ENCODE measurements at regions not wholly inside any gene's neighbourhood (a gene's known extent, or its start where the extent isn't known, plus 50 kb on each side); places are given as distances from the start of the nearest gene placed in this dataset.

DNA sequence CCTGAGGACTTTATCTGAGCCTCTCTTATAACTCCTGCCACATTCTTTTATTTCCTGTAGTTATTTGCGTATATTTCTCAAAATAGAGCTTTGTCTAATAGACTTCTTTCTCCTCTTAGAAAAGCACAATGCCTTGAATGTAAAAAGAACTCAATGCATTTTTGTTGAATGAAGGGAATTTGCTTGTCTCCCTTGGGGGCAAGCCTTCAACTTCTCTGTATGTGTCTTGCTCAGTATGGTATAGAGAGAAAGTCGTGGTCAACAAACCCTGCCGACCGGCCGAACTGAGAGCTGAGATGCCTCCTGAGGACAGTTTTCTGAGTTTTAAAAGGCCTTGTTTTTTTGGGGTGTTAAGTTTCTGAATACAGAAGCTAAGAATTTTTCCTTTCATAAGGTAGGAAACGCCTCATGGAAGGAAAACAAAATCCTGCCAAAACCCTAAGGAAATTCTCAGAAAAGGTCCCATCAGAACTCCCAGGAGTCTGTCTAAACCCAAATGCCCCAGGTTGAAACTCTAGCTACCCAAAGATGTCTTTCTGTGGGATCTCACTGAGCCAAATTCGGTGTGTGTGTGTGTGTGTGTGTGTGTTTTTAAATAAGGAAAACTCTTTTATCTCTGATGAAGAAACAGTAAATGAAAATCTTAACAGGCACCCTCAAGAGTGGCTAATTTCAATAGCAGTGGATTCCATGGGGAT lies 136.6 kb downstream of the C12orf75 start:
- Histone ChIP-seq H3K4me1 (ENCODE audit: control insufficient read depth, insufficient read depth, low read length) (peaks cover 6% of the 10 kb centered on the region), H3K27me3 (ENCODE audit: control insufficient read depth, insufficient read depth, low read length, poor library complexity, severe bottlenecking) (no peaks in the 10 kb centered on the region), H3K36me3 (ENCODE audit: control insufficient read depth, insufficient read depth, low read length) (no peaks in the 10 kb centered on the region), H3K27ac (ENCODE audit: insufficient read depth, low read depth, low read length, poor library complexity, severe bottlenecking) (no peak overlapping the region), H3K4me3 (ENCODE audit: insufficient read depth, low read depth, low read length) (no peak overlapping the region), H3K9me3 (ENCODE audit: control insufficient read depth, low read length) (no peaks in the 10 kb centered on the region)
- 30 to 33% methylated on average over 6 to 7 of the region's 7 CpGs for WGBS, 2 experiments

DNA sequence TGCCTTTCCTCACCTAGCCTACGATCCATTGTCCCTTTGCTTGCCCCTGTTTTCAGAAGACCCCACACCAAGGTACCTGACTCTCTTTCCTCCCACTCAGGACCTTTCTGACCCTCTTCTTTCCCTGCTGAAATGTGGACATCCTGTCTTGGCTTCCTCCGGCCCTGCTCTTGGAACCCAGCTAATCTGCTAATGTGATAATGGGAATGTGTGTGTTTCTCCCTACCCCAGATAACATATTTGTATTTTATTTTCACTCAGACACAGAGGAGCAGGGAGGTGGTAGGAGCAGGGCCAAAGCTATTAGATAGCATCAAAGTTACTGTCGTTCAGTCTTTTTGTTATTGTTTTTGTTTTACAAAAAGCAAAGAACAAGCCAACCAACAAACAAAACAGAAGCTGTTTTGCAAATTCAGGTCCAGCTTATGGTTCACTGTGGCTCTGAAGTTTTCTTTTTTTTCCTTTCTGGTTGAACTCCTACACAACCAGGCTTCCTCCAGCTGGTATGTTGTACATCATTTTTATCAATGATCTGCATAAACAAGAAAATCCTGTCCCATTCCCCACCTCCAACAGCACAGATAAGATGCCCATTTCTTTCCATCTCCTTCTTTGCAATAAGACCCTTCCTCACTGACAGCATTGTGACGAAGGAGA lies 137.3 kb downstream of the C12orf75 start:
- Histone ChIP-seq H3K27ac (ENCODE audit: insufficient read depth, low read depth, low read length, poor library complexity, severe bottlenecking) (no peak overlapping the region), H3K9me3 (ENCODE audit: control insufficient read depth, low read length) (no peaks in the 10 kb centered on the region), H3K4me1 (ENCODE audit: control insufficient read depth, insufficient read depth, low read length) (peaks cover 6% of the 10 kb centered on the region), H3K27me3 (ENCODE audit: control insufficient read depth, insufficient read depth, low read length, poor library complexity, severe bottlenecking) (no peaks in the 10 kb centered on the region), H3K36me3 (ENCODE audit: control insufficient read depth, insufficient read depth, low read length) (no peaks in the 10 kb centered on the region), H3K4me3 (ENCODE audit: insufficient read depth, low read depth, low read length) (no peak overlapping the region)
- 87 to 89% methylated on average over 3 of the region's 4 CpGs for WGBS, 2 experiments

- Histone ChIP-seq H3K27ac (ENCODE audit: insufficient read depth, low read depth, low read length, poor library complexity, severe bottlenecking) (no peak overlapping the region), H3K4me3 (ENCODE audit: insufficient read depth, low read depth, low read length) (no peak overlapping the region), H3K9me3 (ENCODE audit: control insufficient read depth, low read length) (no peaks in the 10 kb centered on the region), H3K27me3 (ENCODE audit: control insufficient read depth, insufficient read depth, low read length, poor library complexity, severe bottlenecking) (no peaks in the 10 kb centered on the region), H3K4me1 (ENCODE audit: control insufficient read depth, insufficient read depth, low read length) (peaks cover 6% of the 10 kb centered on the region), H3K36me3 (ENCODE audit: control insufficient read depth, insufficient read depth, low read length) (no peaks in the 10 kb centered on the region)
- 85 to 86% methylated on average over 1 of the region's 1 CpG for WGBS, 2 experiments
These were observed 138.0 kb downstream of the C12orf75 start for GRCh38 chr12:105468464-105468863.

DNA sequence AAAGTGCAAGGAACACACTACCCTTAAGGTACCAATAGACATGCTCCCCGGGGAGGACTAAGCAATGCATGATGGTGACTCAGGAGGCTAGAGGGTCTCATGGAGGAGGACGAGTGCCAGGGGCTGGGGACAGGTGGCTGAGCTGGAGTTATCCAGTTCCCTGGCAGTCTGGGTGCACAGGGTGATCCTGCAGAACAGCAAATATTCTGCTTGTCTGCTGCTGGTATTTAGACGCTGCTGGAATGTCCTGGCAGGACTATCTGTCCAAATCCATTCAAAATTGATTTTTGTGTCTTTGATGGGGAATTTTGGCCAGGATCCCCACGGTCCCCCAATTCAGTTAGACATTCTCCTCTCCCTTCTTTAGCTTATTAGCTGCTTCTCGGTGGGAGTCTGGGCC lies 138.7 kb downstream of the C12orf75 start:
- H3K9me3 ChIP-seq (ENCODE audit: control insufficient read depth, low read length), result no peaks in the 10 kb centered on the region
- no peak overlapping the region for H3K4me3 ChIP-seq (ENCODE audit: insufficient read depth, low read depth, low read length)
- H3K36me3 ChIP-seq (ENCODE audit: control insufficient read depth, insufficient read depth, low read length), result no peaks in the 10 kb centered on the region
- peaks cover 6% of the 10 kb centered on the region for H3K4me1 ChIP-seq (ENCODE audit: control insufficient read depth, insufficient read depth, low read length)
- no peak overlapping the region for H3K27ac ChIP-seq (ENCODE audit: insufficient read depth, low read depth, low read length, poor library complexity, severe bottlenecking)
- WGBS, 2 experiments, result 92% methylated on average over 5 of the region's 5 CpGs
- no peaks in the 10 kb centered on the region for H3K27me3 ChIP-seq (ENCODE audit: control insufficient read depth, insufficient read depth, low read length, poor library complexity, severe bottlenecking)

- H3K4me1 ChIP-seq (ENCODE audit: control insufficient read depth, insufficient read depth, low read length), result peaks cover 6% of the 10 kb centered on the region
- WGBS, 2 experiments, result 88 to 95% methylated on average over 5 of the region's 5 CpGs
- H3K27ac ChIP-seq (ENCODE audit: insufficient read depth, low read depth, low read length, poor library complexity, severe bottlenecking), result no peak overlapping the region
- H3K27me3 ChIP-seq (ENCODE audit: control insufficient read depth, insufficient read depth, low read length, poor library complexity, severe bottlenecking), result no peaks in the 10 kb centered on the region
- no peak overlapping the region for H3K4me3 ChIP-seq (ENCODE audit: insufficient read depth, low read depth, low read length)
- no peaks in the 10 kb centered on the region for H3K36me3 ChIP-seq (ENCODE audit: control insufficient read depth, insufficient read depth, low read length)
- no peaks in the 10 kb centered on the region for H3K9me3 ChIP-seq (ENCODE audit: control insufficient read depth, low read length)
These were observed 139.2 kb downstream of the C12orf75 start for GRCh38 chr12:105469701-105470100.

DNA sequence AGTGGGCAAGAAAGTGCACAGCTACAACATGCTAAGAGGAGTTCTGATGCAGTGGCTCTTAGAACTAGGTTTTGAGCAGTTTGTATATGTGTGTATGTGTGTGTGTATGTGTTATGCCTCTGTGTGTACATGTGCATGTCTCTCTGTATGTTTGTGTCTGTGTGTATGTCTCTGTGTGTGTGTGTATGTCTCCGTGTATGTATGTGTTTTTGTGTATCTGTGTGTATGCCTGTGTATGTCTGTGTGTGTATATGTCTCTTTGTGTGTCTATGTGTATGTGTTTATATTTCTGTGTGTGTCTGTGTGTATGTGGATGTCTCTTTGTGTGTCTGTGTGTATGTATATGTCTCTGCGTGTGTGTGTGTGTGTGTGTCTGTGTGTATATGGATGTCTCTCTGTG lies 139.6 kb downstream of the C12orf75 start:
- H3K9me3 ChIP-seq (ENCODE audit: control insufficient read depth, low read length), result no peaks in the 10 kb centered on the region
- H3K27ac ChIP-seq (ENCODE audit: insufficient read depth, low read depth, low read length, poor library complexity, severe bottlenecking), result no peak overlapping the region
- no peak overlapping the region for H3K4me3 ChIP-seq (ENCODE audit: insufficient read depth, low read depth, low read length)
- H3K27me3 ChIP-seq (ENCODE audit: control insufficient read depth, insufficient read depth, low read length, poor library complexity, severe bottlenecking), result no peaks in the 10 kb centered on the region
- 79 to 82% methylated on average over 2 of the region's 2 CpGs for WGBS, 2 experiments
- peaks cover 6% of the 10 kb centered on the region for H3K4me1 ChIP-seq (ENCODE audit: control insufficient read depth, insufficient read depth, low read length)
- no peaks in the 10 kb centered on the region for H3K36me3 ChIP-seq (ENCODE audit: control insufficient read depth, insufficient read depth, low read length)

- H3K27me3 ChIP-seq (ENCODE audit: control insufficient read depth, insufficient read depth, low read length, poor library complexity, severe bottlenecking), result no peaks in the 10 kb centered on the region
- peaks cover 6% of the 10 kb centered on the region for H3K4me1 ChIP-seq (ENCODE audit: control insufficient read depth, insufficient read depth, low read length)
- H3K9me3 ChIP-seq (ENCODE audit: control insufficient read depth, low read length), result no peaks in the 10 kb centered on the region
- 84 to 94% methylated on average over 2 of the region's 2 CpGs for WGBS, 2 experiments
- H3K27ac ChIP-seq (ENCODE audit: insufficient read depth, low read depth, low read length, poor library complexity, severe bottlenecking), result no peak overlapping the region
- H3K36me3 ChIP-seq (ENCODE audit: control insufficient read depth, insufficient read depth, low read length), result no peaks in the 10 kb centered on the region
- no peak overlapping the region for H3K4me3 ChIP-seq (ENCODE audit: insufficient read depth, low read depth, low read length)
These were observed 140.1 kb downstream of the C12orf75 start for GRCh38 chr12:105470601-105471000.

DNA sequence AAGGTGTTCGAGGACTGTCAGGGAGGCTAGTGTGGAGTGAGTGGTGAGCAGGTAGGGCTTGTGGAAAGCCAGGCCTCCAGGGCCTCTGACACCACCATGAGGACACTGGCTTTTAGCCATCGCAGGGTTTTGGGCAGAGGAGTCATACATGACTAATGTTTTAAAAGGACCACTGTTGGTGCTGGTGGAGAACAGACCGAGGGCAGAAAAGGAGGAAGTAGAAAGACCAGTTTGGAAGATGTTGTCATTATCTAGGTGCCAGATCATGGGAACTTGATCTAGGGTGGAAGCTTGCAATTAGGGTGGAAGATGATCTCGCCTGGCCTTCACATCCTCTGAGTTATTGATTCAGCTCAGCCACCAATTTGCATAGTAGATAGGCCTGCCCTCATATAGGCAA lies 144.2 kb downstream of the C12orf75 start:
- 90 to 93% methylated on average over 4 of the region's 4 CpGs for WGBS, 2 experiments
- H3K27ac ChIP-seq (ENCODE audit: insufficient read depth, low read depth, low read length, poor library complexity, severe bottlenecking), result no peak overlapping the region
- H3K4me1 ChIP-seq (ENCODE audit: control insufficient read depth, insufficient read depth, low read length), result peaks cover 4% of the 10 kb centered on the region
- no peak overlapping the region for H3K4me3 ChIP-seq (ENCODE audit: insufficient read depth, low read depth, low read length)
- H3K9me3 ChIP-seq (ENCODE audit: control insufficient read depth, low read length), result no peaks in the 10 kb centered on the region
- H3K27me3 ChIP-seq (ENCODE audit: control insufficient read depth, insufficient read depth, low read length, poor library complexity, severe bottlenecking), result no peaks in the 10 kb centered on the region
- no peaks in the 10 kb centered on the region for H3K36me3 ChIP-seq (ENCODE audit: control insufficient read depth, insufficient read depth, low read length)

- Histone ChIP-seq H3K4me3 (ENCODE audit: insufficient read depth, low read depth, low read length) (no peak overlapping the region), H3K4me1 (ENCODE audit: control insufficient read depth, insufficient read depth, low read length) (peaks cover 16% of the 10 kb centered on the region), H3K36me3 (ENCODE audit: control insufficient read depth, insufficient read depth, low read length) (no peaks in the 10 kb centered on the region), H3K27ac (ENCODE audit: insufficient read depth, low read depth, low read length, poor library complexity, severe bottlenecking) (no peak overlapping the region), H3K27me3 (ENCODE audit: control insufficient read depth, insufficient read depth, low read length, poor library complexity, severe bottlenecking) (no peaks in the 10 kb centered on the region), H3K9me3 (ENCODE audit: control insufficient read depth, low read length) (no peaks in the 10 kb centered on the region)
- WGBS, 2 experiments, result 75% methylated on average over 2 of the region's 2 CpGs; no CpG with 5 or more reads in 1 of the 2 experiments
These were observed 146.1 kb downstream of the C12orf75 start for GRCh38 chr12:105476616-105477015.

DNA sequence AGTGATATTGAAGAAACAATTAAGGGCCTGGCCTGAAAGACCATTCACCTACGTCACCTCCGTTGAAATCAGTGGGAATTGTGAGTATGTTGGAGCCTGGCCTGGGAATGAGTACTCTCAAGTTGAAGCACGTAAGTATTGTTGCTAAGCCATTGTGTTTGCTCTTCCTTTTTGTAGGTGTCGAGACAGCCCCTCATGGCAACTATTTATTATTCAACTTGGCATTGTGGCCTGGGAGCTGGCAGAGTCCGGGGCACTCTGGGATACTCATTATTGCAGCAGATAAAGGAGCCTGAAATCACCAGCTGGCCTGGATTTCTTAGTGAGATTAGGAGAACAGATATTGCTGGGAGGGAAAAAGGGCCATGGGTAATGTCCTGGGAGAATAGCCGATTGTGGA lies 147.4 kb downstream of the C12orf75 start:
- 92 to 93% methylated on average over 6 of the region's 6 CpGs for WGBS, 2 experiments
- H3K27me3 ChIP-seq (ENCODE audit: control insufficient read depth, insufficient read depth, low read length, poor library complexity, severe bottlenecking), result no peaks in the 10 kb centered on the region
- H3K27ac ChIP-seq (ENCODE audit: insufficient read depth, low read depth, low read length, poor library complexity, severe bottlenecking), result no peak overlapping the region
- H3K36me3 ChIP-seq (ENCODE audit: control insufficient read depth, insufficient read depth, low read length), result no peaks in the 10 kb centered on the region
- no peaks in the 10 kb centered on the region for H3K9me3 ChIP-seq (ENCODE audit: control insufficient read depth, low read length)
- peaks cover 16% of the 10 kb centered on the region for H3K4me1 ChIP-seq (ENCODE audit: control insufficient read depth, insufficient read depth, low read length)
- H3K4me3 ChIP-seq (ENCODE audit: insufficient read depth, low read depth, low read length), result no peak overlapping the region
